G401 (cell line): ENCODE measurements at regions not wholly inside any gene's neighbourhood (a gene's known extent, or its start where the extent isn't known, plus 50 kb on each side); places are given as distances from the start of the nearest gene placed in this dataset.
"Not testable (repeated sequence)": the region's sequence is repeated elsewhere in the genome, so short reads cannot be mapped to it uniquely, and the experiment has no call there.

Experiments
- DNase-seq: peaks from one replicate; pipeline ENCODE4 v3.0.0-alpha.2; 2015; ENCODE audit warnings: low spot score
- in situ Hi-C: cut with HindIII; loops from 2 replicates; pipeline ENCODE4 v1.10.0; 2016; ENCODE audit warnings: low sequenced_read_pairs, mixed read lengths

DNA sequence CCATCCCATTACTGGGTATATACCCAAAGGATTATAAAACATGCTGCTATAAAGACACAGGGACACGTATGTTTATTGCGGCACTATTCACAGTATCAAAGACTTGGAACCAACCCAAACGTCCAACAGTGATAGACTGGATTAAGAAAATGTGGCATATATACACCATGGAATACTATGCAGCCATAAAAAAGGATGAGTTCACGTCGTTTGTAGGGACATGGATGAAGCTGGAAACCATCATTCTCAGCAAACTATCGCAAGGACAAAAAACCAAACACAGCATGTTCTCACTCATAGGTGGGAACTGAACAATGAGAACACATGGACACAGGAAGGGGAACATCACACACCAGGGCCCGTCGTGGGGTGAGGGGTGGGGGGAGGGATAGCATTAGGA lies 106.1 kb downstream of the CHD1L start:
- in situ Hi-C loops, DNase-seq: not testable (repeated sequence)

DNA sequence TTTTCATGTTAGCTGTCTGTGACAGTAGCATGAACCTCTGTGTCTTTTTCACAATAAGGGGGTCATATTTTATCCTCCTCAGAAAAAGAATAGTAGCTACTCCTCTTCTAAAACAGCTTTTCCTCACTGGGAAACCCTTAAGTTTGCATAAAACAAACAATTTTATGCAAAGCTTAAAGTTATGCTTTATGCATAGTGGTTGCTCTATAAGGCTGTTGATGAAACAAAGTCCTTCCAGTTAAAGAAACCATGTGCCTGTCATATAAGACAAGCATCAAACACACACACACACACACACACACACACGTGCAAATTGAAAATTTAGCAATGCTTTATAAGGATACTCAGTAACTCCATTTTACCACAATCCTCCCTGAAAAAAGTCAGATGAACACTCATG lies 107.0 kb downstream of the CHD1L start:
- in situ Hi-C loops: no loop called here
- no peak for DNase-seq

DNA sequence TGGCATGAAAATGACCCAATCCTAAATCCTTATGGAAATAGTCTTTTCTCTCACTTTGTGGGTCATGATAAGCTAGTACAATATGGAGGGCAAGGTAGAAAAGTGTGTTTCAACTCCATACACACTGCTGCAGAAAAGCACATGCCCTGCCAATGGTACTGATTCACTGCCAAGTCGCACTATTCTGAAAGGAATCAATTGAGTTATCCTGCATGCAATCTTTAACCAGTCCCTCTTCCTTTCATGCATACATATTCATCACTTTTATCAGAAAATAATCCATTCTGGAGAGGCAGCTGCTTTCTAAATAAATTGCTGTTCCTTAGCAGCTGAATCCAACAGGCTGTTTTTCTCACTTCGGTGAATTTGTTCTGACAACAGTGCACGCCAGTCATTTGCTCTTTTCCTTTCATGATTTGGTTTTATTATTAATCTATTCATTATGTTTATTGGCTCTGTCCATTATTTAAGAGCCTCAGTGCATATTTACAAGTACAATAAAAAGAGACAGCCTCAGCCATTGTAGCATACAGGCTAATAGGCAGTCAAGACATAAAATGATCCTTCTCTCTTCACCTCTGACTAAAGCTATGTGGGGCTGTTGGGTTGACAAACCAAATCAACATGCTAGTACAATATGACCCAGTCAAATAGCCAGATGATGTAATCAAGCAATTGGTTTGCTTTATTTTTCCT lies 108.8 kb downstream of the CHD1L start:
- in situ Hi-C loops: loop anchor here (10.0 kb wide), 1 partner anchor 76 kb away; no protein-coding TSS in a partner anchor
- DNase-seq: no peak

DNA sequence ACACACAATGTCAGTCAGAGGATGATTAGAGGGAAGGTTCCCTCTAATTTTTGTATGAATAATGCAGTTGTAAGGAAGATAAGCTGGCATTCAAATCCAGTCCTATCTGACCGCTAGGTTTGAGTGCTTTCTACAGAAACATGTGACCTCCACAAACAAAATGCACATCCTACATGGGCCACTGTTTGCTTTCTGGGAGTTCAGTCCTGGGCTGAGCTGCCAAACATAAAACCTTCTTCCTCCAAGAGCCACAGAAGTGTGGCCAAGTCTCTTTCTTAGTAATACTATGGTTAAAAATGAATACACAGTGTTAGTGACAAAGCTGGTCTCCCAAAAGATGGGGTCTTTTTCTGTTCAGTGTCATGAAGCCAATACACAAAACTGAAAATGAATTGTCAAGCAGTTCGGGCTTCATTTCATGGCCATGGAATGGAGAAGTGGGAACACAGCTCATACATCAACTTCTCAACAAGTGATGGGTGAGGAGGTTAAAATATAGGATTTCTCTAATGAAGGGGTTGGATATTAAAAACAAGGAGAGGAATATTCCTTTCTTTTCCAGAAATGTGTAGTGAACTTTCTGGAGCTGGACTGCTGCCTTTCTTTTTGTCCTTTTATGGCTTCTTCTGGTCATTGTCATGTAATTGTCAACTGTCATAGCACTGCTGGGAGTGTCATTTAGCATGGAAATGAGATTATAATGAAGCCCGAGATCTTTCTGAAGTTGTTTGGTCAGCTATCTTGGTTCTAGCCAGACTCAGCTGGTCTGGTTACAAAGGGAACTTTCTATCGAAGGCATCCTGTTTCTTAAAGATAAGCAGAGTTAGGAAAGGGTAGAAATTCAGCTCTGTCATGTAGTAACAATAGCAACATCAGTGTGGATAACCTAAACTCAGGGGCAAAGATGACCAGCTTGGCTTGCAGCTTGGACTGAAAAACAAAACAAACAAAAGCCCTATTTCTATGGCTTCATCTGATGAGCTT lies 135.1 kb downstream of the CHD1L start:
- DNase-seq: no peak
- in situ Hi-C loops: no loop called here

DNA sequence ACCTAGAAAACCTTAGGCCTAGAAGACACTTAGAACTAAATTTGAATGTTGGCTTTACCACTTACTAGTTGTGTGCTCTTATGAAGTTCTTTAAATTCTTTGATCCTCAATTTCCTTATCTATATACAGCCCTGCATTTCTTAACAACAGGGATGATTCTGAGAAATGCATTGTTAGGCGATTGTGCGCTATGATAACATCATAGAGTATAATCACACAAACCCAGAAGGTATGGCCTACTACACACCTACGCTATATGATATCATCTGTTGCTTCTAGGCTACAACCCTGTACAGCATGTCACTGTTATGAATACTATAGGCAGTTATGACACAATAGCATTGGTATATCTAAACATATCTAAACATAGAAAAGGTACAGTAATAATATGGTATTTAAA lies 137.4 kb downstream of the CHD1L start:
- in situ Hi-C loops: no loop called here
- no peak for DNase-seq

DNA sequence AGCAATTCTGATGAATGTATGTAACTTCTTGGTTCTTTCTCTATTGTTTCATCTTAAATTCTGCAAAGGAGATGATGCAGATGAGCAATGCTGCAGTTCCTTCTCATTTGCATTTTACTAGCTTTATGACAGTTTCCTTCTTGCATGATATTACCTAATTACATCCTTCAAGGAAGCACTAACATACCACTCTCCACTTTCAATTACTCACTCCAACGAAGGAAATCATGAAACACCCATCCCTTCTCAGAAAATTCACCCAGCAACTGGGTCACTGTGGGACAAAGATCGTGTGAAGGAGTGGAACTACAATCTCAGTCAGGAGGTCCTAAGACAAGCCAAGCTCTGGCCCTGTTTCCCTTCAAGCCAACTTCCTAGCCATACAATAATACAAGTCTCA lies 142.3 kb downstream of the CHD1L start:
- DNase-seq: no peak
- in situ Hi-C loops: no loop called here

DNA sequence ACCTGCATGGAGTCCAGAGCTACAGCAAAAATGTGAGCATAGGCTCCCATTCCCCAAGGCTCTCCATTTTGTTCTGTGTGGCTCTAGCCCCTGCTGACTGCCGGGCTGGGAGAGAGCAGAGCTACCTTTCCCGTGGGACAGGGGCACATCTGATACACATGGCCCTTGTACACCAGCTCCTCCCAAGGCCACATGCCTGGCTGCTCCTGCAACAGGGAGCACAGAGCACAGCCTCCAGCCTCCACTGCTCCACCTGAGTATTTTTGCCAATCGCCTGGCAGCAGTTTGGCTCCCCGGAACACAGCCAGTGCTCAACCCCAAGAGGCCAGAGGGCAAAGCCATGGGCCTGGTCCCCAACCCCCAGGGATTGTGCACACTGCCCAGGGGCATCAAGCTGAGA lies 146.5 kb downstream of the CHD1L start:
- in situ Hi-C loops: no loop called here
- DNase-seq: no peak

DNA sequence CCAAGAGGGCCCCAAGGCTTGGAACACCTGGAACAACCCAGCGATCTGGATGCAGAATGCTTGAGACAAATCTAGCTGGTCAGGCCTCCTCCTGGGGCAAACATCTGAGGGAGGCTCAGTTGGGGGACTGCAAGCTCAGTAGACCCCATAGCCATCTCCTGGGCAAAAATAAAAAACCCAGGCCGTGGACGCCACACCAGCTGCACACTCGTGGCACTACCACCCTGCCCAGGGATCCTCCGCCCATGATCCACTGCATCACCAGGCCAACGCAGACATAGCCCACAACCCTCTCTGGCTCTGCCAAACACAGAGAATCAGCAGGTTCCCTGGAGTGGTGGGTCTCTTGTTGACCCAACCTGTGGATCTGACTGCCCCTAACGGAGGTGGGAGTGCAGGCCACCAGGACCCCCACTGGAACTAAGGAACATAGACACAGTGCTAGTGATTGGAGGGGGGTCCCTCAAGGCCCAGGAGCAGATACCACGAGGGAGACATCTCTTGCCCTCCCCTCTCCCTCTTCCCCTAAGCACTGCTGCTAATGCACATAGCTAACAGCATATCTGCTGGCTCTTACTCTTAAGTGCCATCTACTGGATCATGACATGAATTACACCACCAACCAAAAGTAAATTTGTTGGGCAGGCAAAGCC lies 147.2 kb downstream of the CHD1L start:
- peak; percentile 17 for DNase-seq
- in situ Hi-C loops: no loop called here

DNA sequence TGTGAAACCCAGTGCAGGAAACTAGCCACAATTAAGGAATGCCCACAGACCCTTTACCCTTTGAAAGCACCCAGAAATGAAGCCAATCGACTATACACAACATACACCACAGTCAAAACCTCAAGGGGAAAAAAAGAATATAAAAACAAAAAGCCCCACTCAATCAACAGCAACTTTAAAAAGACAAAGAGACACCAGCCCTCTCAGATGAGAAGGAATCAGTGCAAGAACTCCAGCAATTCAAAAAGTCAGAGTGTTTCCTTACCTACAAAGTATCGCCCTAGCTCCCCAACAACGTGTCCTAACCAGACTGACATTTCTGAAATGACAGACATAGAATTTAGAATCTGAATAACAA lies 147.7 kb downstream of the CHD1L start:
- in situ Hi-C loops: no loop called here
- DNase-seq: no peak

DNA sequence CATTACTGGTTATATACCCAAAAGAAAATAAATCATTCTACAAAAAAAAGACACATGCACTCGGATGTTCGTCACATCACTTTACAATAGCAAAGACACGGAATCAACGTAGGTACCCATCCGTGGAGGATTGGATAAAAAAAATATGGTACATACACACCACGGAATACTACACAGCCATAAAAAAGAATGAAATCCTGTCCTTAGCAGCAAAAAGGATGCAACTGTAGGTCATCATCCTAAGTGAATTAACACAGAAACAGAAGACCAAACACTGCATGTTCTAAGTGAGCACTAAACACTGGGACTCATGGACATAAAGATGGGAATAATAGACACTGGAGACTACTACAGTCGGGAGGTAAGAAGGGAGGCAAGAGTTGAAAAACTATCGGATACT lies 148.6 kb downstream of the CHD1L start:
- DNase-seq: no peak

DNA sequence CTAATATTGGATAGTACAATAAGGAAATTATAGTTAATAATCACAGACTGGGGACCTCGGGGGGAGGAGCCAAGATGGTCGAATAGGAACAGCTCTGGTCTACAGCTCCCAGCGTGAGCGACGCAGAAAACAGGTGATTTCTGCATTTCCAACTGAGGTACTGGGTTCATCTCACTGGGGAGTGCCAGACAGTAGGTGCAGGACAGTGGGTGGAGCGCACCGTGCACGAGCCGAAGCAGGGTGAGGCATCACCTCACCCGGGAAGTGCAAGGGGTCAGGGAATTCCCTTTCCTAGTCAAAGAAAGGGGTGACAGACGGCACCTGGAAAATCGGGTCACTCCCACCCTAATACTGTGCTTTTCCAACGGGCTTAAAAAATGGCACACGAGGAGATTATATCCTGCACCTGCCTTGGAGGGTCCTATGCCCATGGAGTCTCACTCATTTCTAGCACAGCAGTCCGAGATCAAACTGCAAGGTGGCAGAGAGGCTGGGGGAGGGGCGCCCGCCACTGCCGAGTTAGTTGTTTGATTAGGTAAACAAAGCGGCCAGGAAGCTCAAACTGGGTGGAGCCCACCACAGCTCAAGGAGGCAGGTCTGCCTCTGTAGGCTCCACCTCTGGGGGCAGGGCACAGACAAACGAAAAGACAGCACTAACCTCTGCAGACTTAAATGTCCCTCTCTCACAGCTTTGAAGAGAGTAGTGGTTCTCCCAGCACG lies 138.8 kb upstream of the BCL9 start:
- in situ Hi-C loops, DNase-seq: not testable (repeated sequence)

More for the DNA sequence above, 148.6 kb downstream of the CHD1L start:
- in situ Hi-C loops: no loop called here

DNA sequence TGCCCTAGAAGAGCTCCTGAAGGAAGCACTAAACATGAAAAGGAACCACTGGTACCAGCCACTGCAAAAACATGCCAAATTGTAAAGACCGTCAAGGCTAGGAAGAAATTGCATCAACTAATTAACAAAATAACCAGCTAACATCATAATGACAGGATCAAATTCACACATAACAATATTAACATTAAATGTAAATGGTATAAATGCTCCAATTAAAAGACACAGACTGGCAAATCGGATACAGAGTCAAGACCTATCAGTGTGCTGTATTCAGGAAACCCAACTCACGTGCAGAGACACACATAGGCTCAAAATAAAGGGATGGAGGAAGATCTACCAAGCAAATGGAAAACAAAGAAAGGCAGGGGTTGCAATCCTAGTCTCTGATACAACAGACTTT lies 137.0 kb upstream of the BCL9 start:
- DNase-seq, in situ Hi-C loops: not testable (repeated sequence)

DNA sequence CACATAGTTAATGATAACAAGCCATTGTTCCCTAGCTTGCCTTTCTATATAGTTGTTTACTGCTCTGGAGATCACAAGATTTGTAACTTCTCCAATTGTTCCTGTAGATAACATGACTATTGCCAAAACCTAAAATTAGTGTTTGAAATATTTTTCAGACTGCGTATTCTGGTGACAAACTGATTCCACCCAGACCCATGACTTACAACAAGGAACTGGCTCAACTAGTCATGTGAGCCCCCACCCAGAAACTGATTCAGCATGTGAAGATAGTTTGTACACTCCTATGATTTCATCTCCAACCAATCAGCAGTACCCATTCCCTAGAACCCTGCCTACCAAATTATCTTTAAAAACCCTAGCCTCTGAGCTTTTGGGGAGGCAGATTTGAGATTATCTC lies 131.4 kb upstream of the BCL9 start:
- in situ Hi-C loops: no loop called here
- no peak for DNase-seq

DNA sequence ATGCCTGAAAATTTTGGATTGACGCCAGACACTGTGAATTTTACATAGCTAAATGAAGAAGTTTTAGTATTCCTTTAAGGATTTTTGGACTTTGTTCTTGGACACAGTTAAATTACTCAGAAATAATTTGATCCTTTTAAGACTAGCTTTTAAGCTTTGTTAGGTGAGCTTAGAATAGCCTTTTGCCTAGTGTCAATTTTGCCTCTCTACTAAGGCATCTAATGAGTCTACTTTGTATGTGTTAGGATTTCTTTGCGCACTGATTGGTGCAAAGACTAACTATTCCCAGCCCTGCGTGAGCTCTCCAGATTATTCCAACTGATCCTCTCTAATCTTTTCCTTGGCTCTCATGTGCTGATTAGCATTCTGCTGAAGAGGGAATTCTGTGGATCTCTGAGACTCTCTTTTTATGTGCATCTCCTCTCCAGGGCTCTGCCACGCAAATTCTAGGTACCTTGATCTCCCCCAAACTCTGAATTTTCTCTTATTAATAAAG lies 128.1 kb upstream of the BCL9 start:
- in situ Hi-C loops: no loop called here
- DNase-seq: no peak

DNA sequence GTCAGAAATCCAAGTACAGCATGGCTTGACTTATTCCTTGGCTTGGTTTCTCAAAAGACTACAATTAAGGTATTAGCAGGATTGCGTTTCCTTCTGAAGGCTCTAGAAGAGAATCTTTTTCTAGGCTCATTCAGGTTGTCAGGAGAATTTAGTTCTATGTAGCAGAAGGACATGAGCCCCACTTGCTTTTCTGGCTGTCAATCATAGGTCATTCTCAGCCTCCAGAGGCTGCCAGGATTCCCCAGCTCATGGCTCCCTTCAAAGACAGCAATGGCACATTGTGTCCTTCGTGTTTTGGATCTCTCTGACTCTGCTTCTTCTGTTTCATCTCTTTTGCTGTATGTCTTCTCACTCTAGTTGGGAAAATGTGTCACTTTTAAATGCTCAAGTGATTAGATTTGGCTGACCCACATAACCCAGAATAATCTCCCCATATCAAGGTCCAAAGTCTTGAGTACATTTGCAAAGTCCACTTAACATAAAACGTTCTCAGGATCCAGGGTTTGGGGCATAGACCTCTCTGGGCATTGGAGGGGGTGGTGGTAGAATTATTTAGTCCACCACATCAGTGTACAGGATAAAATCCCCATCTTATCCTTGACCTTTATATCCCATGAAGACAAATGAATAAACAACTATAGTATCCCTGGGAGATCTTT lies 126.7 kb upstream of the BCL9 start:
- in situ Hi-C loops: no loop called here
- no peak for DNase-seq

DNA sequence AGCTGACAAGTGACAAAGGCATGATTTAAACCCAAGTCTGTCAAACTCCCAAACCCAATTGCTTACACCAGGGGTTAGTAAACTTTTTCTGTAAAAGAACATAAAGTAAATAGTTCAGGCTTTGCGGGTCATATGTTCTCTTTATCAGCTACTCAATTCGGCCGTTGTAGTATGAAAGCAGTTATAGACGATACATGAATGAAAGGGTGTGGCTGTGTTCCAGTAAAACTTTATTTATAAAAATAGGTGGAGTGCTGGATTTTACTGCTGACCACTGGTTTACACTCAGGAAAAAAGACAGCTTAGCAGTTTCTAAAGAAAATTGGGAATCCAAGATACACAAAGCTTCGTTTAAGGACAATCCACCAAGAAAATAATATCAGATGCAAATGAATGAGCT lies 124.3 kb upstream of the BCL9 start:
- in situ Hi-C loops: no loop called here
- no peak for DNase-seq

DNA sequence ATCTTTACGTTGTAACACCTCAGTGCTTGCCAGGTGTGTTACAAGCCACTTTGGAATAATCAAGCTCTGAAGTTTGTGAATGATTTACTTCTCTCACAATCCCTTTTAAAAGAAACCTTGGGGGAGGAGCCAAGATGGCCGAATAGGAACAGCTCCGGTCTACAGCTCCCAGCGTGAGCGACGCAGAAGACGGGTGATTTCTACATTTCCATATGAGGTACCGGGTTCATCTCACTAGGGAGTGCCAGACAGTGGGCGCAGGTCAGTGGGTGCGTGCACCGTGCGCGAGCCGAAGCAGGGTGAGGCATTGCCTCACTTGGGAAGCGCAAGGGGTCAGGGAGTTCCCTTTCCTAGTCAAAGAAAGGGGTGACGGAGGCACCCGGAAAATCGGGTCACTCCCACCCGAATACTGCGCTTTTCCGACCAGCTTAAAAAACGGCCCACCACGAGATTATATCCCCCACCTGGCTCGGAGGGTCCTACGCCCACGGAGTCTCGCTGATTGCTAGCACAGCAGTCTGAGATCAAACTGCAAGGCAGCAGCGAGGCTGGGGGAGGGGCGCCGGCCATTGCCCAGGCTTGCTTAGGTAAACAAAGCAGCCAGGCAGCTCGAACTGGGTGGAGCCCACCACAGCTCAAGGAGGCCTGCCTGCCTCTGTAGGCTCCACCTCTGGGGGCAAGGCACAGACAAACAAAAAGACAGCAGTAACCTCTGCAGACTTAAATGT lies 118.0 kb upstream of the BCL9 start:
- in situ Hi-C loops, DNase-seq: not testable (repeated sequence)

DNA sequence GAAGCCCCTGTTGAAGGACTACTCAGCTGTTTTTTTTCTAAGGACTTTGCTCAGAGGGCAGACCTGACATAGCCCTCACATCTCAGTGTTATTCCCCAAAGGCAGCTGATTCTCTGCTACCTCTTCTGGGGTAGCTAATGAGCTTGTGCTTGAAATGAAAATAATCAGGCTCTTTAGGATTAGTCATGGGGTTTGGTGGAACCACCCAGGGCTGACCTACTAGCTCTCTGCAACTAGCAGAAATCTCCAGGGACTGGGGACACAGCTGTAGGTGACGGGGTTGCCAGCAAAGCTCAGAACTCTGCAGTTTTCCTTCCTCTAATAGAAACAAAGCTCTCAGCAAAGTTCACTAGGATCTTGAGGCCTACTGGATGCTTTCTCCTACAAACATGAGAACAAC lies 106.4 kb upstream of the BCL9 start:
- in situ Hi-C loops: no loop called here
- DNase-seq: no peak
